Heart left ventricle (tissue), 16 donors: ENCODE measurements at regions not wholly inside any gene's neighbourhood (a gene's known extent, or its start where the extent isn't known, plus 50 kb on each side); places are given as distances from the start of the nearest gene placed in this dataset.

ENCODE experiments used
- ATAC-seq, 4 donors: fragments of 200-7000 bp; cut with Tn5 transposase; one replicate each; pipeline ENCODE4 v1.9.1; 2020 to 2022; ENCODE audit warnings: moderate library complexity in 4 of 4, mild to moderate bottlenecking in 3 of 4, moderate number of reproducible peaks in 1 of 4
- DNase-seq, 5 donors: peaks; one replicate each; pipeline ENCODE4 v3.0.0-alpha.2; 2020
- H3K27ac ChIP-seq, 12 donors: fragments of 200-600 bp; sonication (generic) in 4 of 12; one replicate each; pipeline versions ENCODE4 v1.5.0 to v1.8.0; 2016 to 2022; ENCODE audit warnings: mild to moderate bottlenecking in 2 of 12
- H3K27me3 ChIP-seq, 9 donors: fragments of 200-600 bp; sonication (generic) in 2 of 9; one replicate each; pipeline versions ENCODE4 v1.5.1 to v1.8.0; 2016 to 2022; ENCODE audit warnings: mild to moderate bottlenecking in 3 of 9
- H3K36me3 ChIP-seq, 9 donors: fragments of 200-600 bp; sonication (generic) in 2 of 9; one replicate each; pipeline versions ENCODE4 v1.5.0 to v1.8.0; 2018 to 2022; ENCODE audit warnings: mild to moderate bottlenecking in 2 of 9
- H3K4me1 ChIP-seq, 12 donors: fragments of 200-600 bp; sonication (generic) in 4 of 12; one replicate each; pipeline versions ENCODE4 v1.5.0 to v1.8.0; 2016 to 2022; ENCODE audit warnings: mild to moderate bottlenecking in 3 of 12
- H3K4me3 ChIP-seq, 12 donors: fragments of 200-600 bp; sonication (generic) in 4 of 12; one replicate each; pipeline versions ENCODE4 v1.5.0 to v1.8.0; 2017 to 2022; ENCODE audit warnings: mild to moderate bottlenecking in 9 of 12, moderate library complexity in 4 of 12
- H3K9me3 ChIP-seq, 12 donors: fragments of 200-600 bp; sonication (generic) in 4 of 12; one replicate each; pipeline versions ENCODE4 v1.5.0 to v1.8.0; 2016 to 2022; ENCODE audit warnings: mild to moderate bottlenecking in 1 of 12
- CTCF ChIP-seq, 12 donors: fragments of 200-600 bp; sonication (generic) in 4 of 12; IDR thresholded peaks; one replicate each; pipeline versions ENCODE4 v1.5.0 to v1.8.0; 2018 to 2022; ENCODE audit warnings: antibody characterized with exemption in 12 of 12, mild to moderate bottlenecking in 5 of 12
- POLR2A ChIP-seq, 2 donors: fragments of 450-650 bp; IDR thresholded peaks; one replicate each; pipeline ENCODE4 v1.6.1; 2017; ENCODE audit warnings: antibody characterized with exemption in 2 of 2, mild to moderate bottlenecking in 2 of 2, moderate library complexity in 2 of 2
- WGBS, 4 donors: extraction: QIAGEN DNeasy Blood & Tissue Kit in 2 of 4; methylation state at CpG; one replicate each; pipeline versions ENCODE4 v1.1.5 to v1.1.7; 2013 to 2018; 5-methylcytosine and 5-hydroxymethylcytosine counted together
- intact Hi-C, 10 donors: fragments of 100-400 bp; cut with DNase I; formaldehyde crosslinking; loops; one replicate each; pipeline versions ENCODE4 v1.11.1 to v1.14.2; 2022
- donor health status: ischemic (EF 13 %, LVEDD 7.1; RV severe dilation, severe dysfunction).
- donor health status: healthy with polysubstance abuse.
- donor health status: DM: no; HTN: yes; CAD: no.
- donor health status: DM: no; HTN: no; CAD: no.
- donor health status: ischemic (EF 25% LVEDD 6.9; RV normal size, moderate dysfunction).
- donor health status: ischemic (EF 25% LVEDD 5.7; RV mildly dilated, moderate dysfunction).
- donor health status: healthy.
- donor health status: DM: yes; HTN: yes; CAD: no.
- donor health status: ischemic (EF 35%, LVEDD 5.7; RV mildly dilated, moderate dysfunction).
- donor health status: nonischemic (EF 11% LVEDD 7.7; RV severe dilation, severe dysfunction).
- donor health status: DM: yes; HTN: yes; CAD: no.
- donor health status: PGD.
- donor health status: ischemic (EF 29% LVEDD 5.4; RV normal size, mild dysfunction).
- donor health status: nonischemic (EF 23%, LVEDD 6.1; RV moderate dilation, normal function).

GRCh38 chr1:181430015-181430885, 53.1 kb upstream of the CACNA1E start:
- Histone ChIP-seq H3K4me3 (no peak overlapping the region), H3K36me3 (no peaks in the 10 kb centered on the region), H3K27ac (peak overlapping the region in 2 of 12 donors; percentile 46 to 59), H3K4me1 (no peaks in the 10 kb centered on the region), H3K9me3 (no peaks in the 10 kb centered on the region), H3K27me3 (peaks cover 0 to 13% (median under 1%) of the 10 kb centered on the region in 9 donors)
- DNase-seq, result no peak
- intact Hi-C loops, result no loop called here
- TF ChIP-seq CTCF (IDR thresholded peaks at IDR 0.05) (no peak), POLR2A (IDR thresholded peaks at IDR 0.05) (no peak)
- WGBS, 4 donors, result 62 to 77% (median 67%) methylated on average over 8 of the region's 8 CpGs
- ATAC-seq, result peak in 1 of 4 donors; percentile 68
